CD4-positive, alpha-beta T cell treated with Interleukin-17A for 1 hour (primary cell): ENCODE measurements at regions not wholly inside any gene's neighbourhood (a gene's known extent, or its start where the extent isn't known, plus 50 kb on each side); places are given as distances from the start of the nearest gene placed in this dataset.
"Not testable (repeated sequence)": the region's sequence is repeated elsewhere in the genome, so short reads cannot be mapped to it uniquely, and the experiment has no call there.

Experiments
- DNase-seq: peaks from one replicate; pipeline ENCODE4 v3.0.0-alpha.2; 2020

GRCh38 chr1:38203441-38203840, 156.8 kb upstream of the POU3F1 start:
- DNase-seq: no peak

DNA sequence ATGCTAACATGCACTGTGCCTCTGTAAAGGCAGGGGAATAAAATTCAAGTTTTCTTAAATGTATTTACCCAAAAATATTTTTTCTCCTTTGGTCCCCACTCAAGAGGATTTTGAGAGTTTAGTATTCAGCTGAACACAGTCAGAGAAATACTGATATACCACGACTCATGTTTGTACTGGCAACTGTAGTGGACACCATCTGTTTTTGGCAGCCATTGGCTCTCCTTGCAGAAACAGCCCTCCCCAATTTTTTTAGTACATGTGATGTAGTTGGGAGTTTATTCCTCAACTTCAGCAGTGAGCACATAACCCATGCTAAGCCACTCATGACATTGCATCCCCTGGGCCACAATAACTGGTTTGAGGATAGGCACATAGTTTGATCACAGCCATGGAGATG, 154.8 kb upstream of the POU3F1 start:
- no peak for DNase-seq

DNA sequence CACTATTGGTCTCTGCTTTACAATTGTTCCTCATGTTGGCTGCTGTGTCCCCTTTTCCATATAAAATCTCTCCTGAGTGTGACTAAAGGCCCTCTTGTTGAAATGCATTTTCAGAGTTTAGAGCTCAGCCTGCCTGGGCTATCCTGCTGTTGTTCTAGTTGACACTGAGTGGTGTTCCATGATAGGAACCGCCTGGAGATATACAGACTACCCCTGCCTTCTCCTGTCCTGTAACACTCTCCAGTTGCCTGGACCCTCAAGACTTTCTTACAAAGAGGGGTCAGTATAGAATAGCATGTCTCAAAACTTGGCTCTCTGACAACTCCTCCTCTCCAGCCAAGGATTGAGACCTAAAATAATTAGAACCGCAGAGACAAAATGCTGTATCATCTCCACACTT, 152.0 kb upstream of the POU3F1 start:
- DNase-seq: no peak

- DNase-seq: no peak
Observed at GRCh38 chr1:38198099-38198498, 151.5 kb upstream of the POU3F1 start.

DNA sequence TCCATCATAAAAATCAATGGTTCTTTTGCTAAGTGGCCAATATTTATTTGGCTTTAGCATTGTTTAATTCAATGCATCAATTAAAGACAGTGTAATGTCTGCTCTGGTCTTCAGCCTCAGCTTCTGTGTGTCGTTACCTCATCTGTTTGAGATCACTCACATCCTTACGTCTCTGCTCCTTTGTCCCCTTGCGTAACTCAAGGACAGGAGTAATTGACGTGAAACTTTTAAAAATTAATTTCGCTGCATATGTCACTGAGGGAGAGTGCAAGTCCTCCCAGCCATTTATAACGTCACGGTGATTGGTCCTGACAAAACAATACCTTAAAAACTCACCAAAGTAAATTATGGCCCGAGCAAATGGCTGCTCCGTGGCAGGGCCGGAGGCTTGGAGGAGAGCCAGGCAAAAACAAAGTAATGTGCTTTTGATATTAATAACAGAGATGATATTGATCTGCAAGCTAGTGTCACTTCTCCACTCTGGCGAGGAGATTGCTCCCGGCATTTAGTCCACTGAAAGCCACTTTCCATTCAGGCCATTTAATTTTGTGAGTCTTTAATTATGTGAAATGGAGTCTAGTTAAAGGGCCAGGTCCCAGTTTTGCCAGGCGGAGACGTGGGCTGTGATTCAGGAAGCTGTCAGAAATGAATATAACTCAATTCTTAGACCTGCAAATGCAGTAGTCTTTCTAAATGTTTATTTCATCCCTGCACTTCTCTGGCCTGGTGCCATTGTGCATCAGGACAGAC, 150.9 kb upstream of the POU3F1 start:
- no peak for DNase-seq

GRCh38 chr1:38194472-38194871, 147.9 kb upstream of the POU3F1 start:
- DNase-seq: no peak

DNA sequence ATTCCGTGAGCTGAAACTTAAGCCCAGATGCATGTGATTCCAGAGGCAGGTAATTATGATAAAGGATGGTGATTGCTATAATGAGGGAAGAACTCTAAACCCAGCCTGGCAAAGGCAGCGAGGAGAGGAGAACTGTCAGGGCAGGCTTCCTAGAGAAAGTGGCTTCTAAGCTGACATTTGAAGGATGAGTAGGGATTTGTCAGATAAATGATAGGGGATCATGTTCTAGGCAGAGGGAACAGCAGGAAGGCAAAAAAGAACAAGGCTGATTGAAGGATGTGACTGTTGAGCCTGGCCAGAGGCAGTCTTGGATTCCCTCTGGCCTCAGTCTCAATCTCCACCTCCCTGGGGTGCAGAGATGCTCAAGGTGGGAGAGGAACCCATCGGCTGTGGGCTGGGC, 146.4 kb upstream of the POU3F1 start:
- no peak for DNase-seq

DNA sequence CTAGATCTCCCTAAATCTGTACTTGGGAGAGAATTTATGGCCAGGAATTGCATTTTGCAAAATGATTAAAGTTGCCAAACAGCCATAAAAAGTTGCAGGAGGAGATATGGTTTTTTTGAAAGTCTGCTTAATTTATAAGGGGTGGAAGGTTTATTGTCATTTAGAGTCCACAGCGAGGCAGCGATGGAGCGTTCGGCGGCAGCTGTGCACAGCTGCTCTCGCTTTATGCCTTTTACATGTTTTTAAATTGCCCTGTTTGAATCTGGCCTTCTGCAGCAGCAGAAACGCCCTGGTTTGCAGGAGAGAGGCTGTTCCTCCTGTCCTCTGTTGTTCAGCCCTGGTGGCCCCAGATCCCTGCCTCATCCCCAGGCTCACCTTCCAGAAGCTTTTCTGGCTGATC, 144.9 kb upstream of the POU3F1 start:
- DNase-seq: no peak

DNA sequence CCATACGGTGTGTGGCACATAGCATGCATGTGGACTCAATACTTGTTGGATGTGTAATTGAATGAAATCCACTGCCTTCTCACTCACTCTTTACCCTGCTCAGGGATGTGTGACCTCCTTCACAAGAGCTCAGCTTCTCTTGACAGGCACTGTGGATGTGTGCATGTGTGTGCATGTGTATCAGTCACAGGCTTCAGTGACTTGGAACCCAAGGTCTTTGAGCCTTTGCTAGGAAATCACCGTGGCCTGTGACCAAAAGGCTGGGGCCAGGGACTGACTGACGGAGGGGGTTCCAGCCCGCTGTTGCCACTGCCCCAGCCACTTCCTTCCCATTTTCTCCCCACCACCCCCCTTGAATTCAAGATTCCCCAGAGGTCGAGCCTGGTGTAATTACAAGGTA, 144.4 kb upstream of the POU3F1 start:
- no peak for DNase-seq

DNA sequence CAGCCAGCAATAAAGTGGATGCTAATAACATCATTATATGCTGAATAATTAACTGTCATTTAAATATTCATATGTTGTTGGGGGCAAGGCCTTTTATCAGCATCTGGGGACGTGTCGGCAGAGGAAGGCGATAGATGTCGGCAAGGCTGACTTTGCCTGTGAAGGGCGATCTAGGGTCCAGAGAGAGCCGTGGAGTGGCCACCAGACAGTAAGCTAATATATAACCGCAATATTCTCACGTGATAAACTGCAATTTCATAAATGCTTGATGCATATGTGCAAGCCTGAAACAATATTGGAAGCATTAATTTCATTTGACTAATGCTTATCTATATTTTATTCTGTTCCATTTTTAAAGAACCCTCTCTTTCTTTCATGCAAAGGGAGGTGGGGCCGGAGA, 141.0 kb upstream of the POU3F1 start:
- no peak for DNase-seq

DNA sequence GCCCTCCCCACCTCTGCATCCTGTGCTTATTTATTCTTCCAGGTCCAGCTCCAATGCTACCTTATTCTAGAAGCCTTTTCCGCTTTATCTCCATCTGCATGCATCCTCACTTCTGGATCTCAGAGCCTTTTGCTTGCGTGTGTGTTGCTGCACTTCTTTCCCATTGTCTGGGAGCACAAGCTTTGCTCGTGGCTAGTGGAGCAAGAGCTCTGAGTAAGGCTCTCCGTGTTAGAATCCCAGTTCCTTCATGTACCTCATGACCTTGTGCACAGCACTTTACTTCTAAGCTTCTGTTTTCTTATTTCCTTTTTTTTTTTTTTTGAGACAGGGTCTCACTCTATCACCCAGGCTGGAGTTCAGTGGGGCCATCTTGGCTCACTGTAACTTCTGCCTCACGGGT, 140.0 kb upstream of the POU3F1 start:
- DNase-seq: no peak

DNA sequence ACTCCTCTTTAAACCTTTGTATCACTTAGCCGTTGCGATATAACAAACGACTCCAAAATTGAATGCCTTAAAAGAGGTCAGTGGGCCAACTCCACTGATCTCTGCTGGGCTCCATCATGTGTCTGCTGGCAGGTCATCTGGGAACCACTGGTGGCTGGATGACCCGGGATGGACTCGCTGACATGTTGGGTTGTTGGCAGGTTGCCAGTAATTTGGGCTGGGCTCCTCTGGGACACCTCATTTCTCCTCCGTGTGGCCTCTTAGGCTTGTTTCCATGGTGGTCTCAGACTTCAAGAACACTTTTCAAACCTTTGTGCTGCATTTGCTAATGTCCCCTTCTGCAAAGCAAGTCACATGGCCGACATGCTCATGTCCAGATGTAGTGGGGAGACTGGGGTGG, 139.3 kb upstream of the POU3F1 start:
- DNase-seq: no peak

DNA sequence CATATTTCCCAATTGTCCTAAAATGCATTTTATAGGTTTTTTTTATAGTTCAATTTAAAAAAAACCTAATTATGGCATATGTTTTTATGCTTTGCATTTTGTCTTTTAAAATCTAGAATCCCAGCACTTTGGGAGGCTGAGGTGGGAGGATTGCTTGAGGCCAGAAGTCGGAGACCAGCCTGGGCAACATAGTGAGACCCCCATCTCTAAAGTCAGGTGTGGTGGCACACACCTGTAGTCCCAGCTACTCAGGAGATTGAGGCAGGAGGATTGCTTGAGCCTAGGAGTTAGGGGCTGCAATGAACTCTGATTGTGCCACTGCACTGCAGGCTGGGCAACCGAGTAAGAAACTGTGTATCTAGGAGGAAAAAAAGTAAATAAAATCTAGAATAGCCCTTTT, 137.2 kb upstream of the POU3F1 start:
- no peak for DNase-seq

DNA sequence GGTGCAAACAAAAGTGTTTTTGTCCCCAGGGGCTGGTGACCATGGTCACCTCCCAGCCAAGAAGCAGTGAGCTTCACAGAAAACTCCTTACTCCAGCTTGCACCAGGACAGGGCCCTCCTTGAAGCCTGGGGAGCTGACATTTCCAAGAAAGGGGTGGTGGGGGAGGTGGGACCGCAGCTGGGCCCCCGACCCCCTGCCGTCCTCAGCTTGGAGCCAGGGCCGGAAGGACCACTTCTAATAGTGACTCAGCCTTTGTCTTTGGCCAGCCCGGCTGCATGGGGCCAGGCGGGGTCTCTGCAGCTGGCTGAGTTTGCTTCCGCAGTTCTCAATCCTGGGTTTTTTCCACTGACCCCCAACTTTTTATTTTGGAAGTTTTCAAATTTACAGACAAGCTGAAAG, 136.5 kb upstream of the POU3F1 start:
- no peak for DNase-seq

GRCh38 chr1:38180388-38180787, 133.8 kb upstream of the POU3F1 start:
- not testable (repeated sequence) for DNase-seq

- DNase-seq: no peak
Observed at GRCh38 chr1:38179483-38179882, 132.9 kb upstream of the POU3F1 start.

- no peak for DNase-seq
Observed at GRCh38 chr1:38178216-38178615, 131.6 kb upstream of the POU3F1 start.

DNA sequence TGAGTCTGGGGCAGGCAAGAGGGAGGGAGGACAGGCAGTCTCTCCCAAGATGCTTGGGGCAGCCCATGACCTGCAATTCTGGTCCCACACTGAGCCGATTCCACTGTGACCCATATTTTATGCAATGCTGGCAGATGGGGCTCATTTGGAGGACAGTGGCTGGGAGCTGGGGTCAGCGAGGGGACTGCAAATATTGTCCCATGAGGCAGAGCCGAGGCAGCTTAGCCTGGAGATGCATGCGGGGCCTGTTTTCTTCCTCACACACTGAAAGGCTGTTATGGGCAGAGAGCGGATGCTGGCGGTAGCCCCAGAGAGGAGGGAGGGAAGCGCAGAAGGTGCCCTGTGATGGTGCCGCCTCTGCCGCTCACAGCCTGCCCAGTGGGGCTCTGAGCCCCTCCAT, 128.5 kb upstream of the POU3F1 start:
- no peak for DNase-seq

- DNase-seq: peak; percentile 1
Observed at GRCh38 chr1:38173848-38174247, 127.3 kb upstream of the POU3F1 start.

DNA sequence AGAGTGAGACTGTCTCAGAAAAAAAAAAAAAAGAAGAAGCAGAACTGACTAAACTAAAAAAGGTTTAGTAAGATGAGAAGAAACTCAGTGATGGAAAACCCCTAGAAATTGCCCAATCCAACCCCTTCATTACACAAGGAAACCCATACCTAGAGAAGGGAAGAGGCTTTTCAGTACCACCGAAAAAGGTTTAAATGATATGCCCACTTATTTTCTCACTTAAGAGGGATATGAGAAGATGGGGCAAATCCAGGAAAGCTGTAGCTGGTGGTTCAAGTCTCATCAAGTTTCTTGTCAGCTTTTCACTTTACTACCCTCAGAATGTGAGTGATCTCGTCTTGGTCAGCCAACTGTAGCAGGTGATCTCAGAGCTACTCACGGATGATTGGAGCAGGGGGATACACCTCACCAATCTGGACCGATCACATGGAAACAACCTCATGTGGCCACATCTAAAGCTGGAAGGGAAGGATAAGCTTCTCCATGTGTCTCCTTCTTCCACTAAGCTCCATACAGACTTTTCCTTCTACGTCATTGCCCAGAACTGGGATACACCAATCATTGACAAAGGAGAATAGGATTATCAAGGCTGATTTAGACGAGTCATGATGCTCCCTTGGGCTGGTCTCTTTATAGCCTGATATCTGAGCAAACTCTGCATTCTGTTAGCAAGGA, 126.7 kb upstream of the POU3F1 start:
- DNase-seq: peak; percentile 10

DNA sequence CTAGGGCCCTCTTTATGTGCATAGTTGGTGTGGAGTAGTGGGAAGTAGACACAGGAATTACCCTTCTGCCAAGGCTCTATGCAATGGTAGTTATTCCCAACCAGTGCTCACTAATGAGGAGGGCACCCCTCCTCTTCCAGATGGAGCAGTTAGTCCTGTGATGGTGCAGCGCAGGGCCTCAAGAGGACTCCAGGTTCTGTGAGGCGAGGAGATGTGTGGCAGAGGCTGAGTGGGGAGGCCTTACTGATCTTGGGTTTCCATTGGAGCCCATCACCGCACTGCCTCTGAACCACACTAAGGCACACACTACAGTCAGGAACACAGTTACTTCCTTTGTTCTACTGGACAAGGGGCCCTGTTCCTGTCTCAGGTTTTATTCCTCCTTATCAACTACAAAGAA, 122.5 kb upstream of the POU3F1 start:
- no peak for DNase-seq

GRCh38 chr1:38168365-38168764, 121.8 kb upstream of the POU3F1 start:
- DNase-seq: no peak

- no peak for DNase-seq
Observed at GRCh38 chr1:38166461-38166860, 119.9 kb upstream of the POU3F1 start.

GRCh38 chr1:38153778-38154470, 107.3 kb upstream of the POU3F1 start:
- no peak for DNase-seq
